Brain microvascular endothelial cell (primary cell): ENCODE measurements at regions not wholly inside any gene's neighbourhood (a gene's known extent, or its start where the extent isn't known, plus 50 kb on each side); places are given as distances from the start of the nearest gene placed in this dataset.

ENCODE experiments used
- DNase-seq: peaks from one replicate; pipeline ENCODE4 v3.0.0-alpha.2; 2020
- H3K27ac ChIP-seq: fragments of 250-450 bp; sonication (Bioruptor Pico); 2 replicates; pipeline ENCODE4 v1.5.1; 2020; ENCODE audit warnings: mild to moderate bottlenecking, moderate library complexity
- H3K27me3 ChIP-seq: fragments of 250-450 bp; sonication (Bioruptor Pico); replicated peaks from 2 replicates; pipeline ENCODE4 v1.5.1; 2020; ENCODE audit warnings: mild to moderate bottlenecking
- H3K36me3 ChIP-seq: fragments of 250-450 bp; sonication (Bioruptor Pico); replicated peaks from 2 replicates; pipeline ENCODE4 v1.5.1; 2020; ENCODE audit warnings: mild to moderate bottlenecking
- H3K4me3 ChIP-seq: 2 replicates; pipeline ENCODE4 v1.5.1; 2011; ENCODE audit warnings: low read depth, mild to moderate bottlenecking, control low read depth, low read length, moderate library complexity
- in situ Hi-C: cut with HindIII; loops from 2 replicates; pipeline ENCODE4 v1.10.0; 2017; ENCODE audit warnings: low sequenced_read_pairs, low pct_ligation_motif_present
- TF ChIP-seq, protein P1 (sequence below): IDR thresholded peaks from 2 replicates; pipeline ENCODE4 v1.5.1; 2011; ENCODE audit warnings: low read depth, mild to moderate bottlenecking, moderate library complexity, low read length, control low read depth, inconsistent platforms; ENCODE audit errors: missing control alignments

DNA sequence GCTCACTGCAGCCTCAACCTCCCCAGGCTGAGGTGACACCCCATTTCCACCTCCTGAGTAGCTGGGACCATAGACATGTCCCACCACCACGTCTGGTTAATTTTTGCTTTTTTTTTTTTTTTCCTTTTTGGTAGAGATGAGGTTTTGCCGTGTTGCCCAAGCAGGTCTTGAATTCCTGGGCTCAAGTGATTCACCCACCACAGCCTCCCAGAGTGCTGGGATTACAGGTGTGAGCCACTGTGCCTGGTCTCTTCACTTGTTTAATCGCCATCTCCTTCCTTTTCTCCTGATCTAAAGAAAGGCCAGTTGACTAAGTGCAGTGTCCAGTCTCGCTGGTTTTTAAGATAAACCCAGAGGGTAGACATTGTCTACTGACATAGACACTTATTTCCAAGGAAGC lies 152.0 kb downstream of the C16orf95 start:
- in situ Hi-C loops: no loop called here
- Histone ChIP-seq H3K4me3 (no peak overlapping the region), H3K27me3 (no peaks in the 10 kb centered on the region), H3K36me3 (no peaks in the 10 kb centered on the region), H3K27ac (no peak overlapping the region)
- DNase-seq: no peak
- TF ChIP-seq, protein P1, sequence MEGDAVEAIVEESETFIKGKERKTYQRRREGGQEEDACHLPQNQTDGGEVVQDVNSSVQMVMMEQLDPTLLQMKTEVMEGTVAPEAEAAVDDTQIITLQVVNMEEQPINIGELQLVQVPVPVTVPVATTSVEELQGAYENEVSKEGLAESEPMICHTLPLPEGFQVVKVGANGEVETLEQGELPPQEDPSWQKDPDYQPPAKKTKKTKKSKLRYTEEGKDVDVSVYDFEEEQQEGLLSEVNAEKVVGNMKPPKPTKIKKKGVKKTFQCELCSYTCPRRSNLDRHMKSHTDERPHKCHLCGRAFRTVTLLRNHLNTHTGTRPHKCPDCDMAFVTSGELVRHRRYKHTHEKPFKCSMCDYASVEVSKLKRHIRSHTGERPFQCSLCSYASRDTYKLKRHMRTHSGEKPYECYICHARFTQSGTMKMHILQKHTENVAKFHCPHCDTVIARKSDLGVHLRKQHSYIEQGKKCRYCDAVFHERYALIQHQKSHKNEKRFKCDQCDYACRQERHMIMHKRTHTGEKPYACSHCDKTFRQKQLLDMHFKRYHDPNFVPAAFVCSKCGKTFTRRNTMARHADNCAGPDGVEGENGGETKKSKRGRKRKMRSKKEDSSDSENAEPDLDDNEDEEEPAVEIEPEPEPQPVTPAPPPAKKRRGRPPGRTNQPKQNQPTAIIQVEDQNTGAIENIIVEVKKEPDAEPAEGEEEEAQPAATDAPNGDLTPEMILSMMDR: no peak

DNA sequence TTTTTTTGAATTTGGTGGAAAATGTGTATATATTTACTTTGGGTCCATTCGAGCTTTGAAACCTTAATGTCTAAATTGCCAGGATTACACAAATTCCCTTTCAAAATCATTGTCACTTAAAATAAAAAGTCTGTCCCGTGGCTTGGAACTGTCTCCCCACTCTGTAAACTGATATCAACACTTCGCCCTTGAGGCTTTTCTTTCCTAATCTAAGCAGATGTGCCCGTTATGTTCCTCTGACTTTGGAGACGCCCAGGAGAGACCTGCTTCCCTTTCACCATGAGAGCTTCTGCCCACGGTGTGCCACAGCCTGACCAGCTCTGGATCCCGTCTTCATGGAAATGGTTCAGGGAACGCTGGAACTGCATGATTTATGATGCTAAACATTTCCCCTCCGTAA lies 151.3 kb downstream of the C16orf95 start:
- in situ Hi-C loops: no loop called here
- DNase-seq: no peak
- H3K4me3 ChIP-seq: no peak overlapping the region
- no peaks in the 10 kb centered on the region for H3K36me3 ChIP-seq
- TF ChIP-seq, protein P1: no peak
- no peaks in the 10 kb centered on the region for H3K27me3 ChIP-seq
- no peak overlapping the region for H3K27ac ChIP-seq

DNA sequence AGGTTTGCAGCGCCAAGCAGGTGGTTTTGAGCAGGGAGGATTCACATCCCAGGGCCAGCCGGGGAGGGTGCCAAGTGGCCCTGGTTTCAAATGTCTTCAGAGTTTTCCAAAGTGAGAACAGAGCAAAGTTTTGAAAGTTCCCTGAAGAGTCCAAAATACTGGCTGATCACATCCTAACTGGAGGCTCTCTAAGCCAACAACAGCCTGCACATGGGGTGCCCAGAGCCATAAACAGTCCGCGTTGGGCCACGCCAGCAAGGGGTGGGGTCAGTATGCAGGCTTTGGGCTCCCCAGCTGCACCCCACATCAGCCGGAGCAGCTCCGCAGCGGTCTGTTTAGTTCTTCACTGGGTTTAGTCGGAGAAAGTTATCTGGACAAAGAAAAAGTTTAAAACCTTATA lies 150.9 kb downstream of the C16orf95 start:
- H3K27me3 ChIP-seq: no peaks in the 10 kb centered on the region
- H3K4me3 ChIP-seq: no peak overlapping the region
- in situ Hi-C loops: no loop called here
- TF ChIP-seq, protein P1: no peak
- H3K27ac ChIP-seq: no peak overlapping the region
- DNase-seq: no peak
- H3K36me3 ChIP-seq: no peaks in the 10 kb centered on the region

DNA sequence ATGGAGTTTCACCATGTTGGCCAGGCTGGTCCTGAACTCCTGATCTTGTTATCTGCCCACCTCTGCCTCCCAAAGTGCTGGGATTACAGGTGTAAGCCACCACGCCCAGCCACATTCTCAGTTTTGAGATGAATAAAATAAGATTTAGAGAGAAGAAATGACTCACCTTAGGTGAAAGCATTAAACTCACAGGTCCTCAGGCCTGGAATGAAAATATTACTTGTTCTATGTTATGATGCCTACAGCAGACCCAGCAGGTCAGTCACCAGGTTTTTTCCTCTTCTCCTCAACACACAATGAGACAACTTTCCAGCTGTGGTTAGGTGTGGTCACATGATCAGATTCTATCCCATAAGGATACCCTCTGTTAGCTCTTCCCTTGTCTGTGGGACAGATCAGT lies 150.3 kb downstream of the C16orf95 start:
- Histone ChIP-seq H3K36me3 (no peaks in the 10 kb centered on the region), H3K27me3 (no peaks in the 10 kb centered on the region), H3K27ac (no peak overlapping the region), H3K4me3 (no peak overlapping the region)
- no peak for DNase-seq
- TF ChIP-seq, protein P1: no peak
- in situ Hi-C loops: no loop called here

DNA sequence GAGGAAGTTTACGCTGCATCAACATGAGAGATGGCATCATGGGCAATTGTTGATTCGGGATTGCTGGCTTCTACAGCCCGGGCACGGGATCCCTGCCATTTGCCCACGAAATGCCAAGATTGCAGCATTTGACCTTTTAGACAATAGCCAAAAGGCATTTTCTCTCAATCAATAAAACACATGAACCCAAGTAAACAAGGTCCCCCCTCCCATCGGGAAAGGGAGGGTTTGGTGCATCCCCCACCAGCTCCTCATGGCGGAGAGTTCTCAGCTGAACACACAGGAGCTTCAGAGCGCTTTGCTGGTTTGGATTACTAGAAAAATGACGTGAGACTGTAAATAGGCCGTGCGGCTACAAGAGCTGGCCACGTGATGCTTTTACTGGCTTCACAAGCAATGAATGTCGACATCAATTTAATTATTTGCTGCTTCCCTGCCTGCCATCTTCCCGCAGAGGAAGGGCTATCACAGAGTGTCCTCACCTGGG lies 147.6 kb downstream of the C16orf95 start:
- TF ChIP-seq, protein P1: no peak
- DNase-seq: no peak
- H3K27me3 ChIP-seq: no peaks in the 10 kb centered on the region
- in situ Hi-C loops: no loop called here
- no peaks in the 10 kb centered on the region for H3K36me3 ChIP-seq
- H3K4me3 ChIP-seq: no peak overlapping the region
- H3K27ac ChIP-seq: no peak overlapping the region

DNA sequence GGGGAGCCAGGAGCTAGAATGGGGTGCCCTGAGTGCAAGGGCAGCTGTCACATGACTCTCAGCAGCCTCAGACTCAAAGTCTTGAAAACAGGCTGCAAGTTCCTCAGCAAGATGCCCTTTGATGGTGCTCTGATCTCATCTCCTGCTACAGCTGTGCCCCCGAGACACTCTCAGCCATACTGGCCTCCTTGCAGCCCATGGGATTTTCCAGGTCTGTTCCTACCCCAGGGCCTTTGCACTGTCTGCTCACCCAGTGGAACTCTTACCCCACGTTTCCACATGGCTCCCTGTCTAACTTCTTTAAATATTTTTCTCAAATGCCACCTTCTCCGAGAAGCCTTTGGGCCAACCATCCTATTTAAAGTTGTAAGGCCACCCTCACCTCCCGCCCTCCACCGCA lies 146.9 kb downstream of the C16orf95 start:
- H3K27ac ChIP-seq: no peak overlapping the region
- TF ChIP-seq, protein P1: no peak
- DNase-seq: no peak
- no peak overlapping the region for H3K4me3 ChIP-seq
- in situ Hi-C loops: no loop called here
- H3K36me3 ChIP-seq: no peaks in the 10 kb centered on the region
- no peaks in the 10 kb centered on the region for H3K27me3 ChIP-seq
